ENCODE measurements at regions not wholly inside any gene's neighbourhood (a gene's known extent, or its start where the extent isn't known, plus 50 kb on each side); places are given as distances from the start of the nearest gene placed in this dataset.

- H3K4me3 ChIP-seq, result no peak overlapping the region
- no peaks in the 10 kb centered on the region for H3K4me1 ChIP-seq
- H3K9me3 ChIP-seq, result no peaks in the 10 kb centered on the region
- H3K36me3 ChIP-seq, result no peaks in the 10 kb centered on the region
- DNase-seq, result no peak
- no peaks in the 10 kb centered on the region for H3K27me3 ChIP-seq (ENCODE audit: low read depth)
- intact Hi-C loops (cut with DNase I), result no loop called here
- no peak for ATAC-seq
- no peak for TF ChIP-seq CTCF (IDR thresholded peaks at IDR 0.05)
- H3K27ac ChIP-seq, result no peak overlapping the region
Observed at GRCh38 chr5:37893434-37894134, 53.7 kb upstream of the GDNF start.

GRCh38 chr5:37892586-37892985 lies 52.7 kb upstream of the GDNF start:
- TF ChIP-seq CTCF (IDR thresholded peaks at IDR 0.05), result no peak
- no peaks in the 10 kb centered on the region for H3K9me3 ChIP-seq
- no peaks in the 10 kb centered on the region for H3K27me3 ChIP-seq (ENCODE audit: low read depth)
- no peaks in the 10 kb centered on the region for H3K36me3 ChIP-seq
- H3K27ac ChIP-seq, result no peak overlapping the region
- ATAC-seq, result no peak
- H3K4me1 ChIP-seq, result no peaks in the 10 kb centered on the region
- intact Hi-C loops (cut with DNase I), result no loop called here
- H3K4me3 ChIP-seq, result no peak overlapping the region
- no peak for DNase-seq

DNA sequence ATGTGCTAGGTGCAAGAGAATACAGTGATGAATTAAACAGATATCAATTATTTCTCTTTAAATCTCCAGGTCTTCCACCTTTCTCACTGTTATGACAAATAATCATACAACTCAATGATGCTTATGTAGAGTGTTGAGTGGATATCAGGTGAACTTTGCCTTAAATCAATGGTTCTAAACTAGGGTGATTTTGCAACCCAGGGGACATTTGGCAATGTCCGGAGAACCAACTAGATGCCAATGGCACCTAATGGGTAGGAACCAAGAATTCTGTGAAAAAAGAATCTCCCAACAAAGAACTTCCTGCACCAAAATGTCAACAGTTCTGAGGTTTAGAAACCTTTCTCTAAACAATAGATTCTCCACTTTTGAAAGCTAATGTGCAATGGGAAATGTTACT lies 52.0 kb upstream of the GDNF start:
- H3K4me1 ChIP-seq, result no peaks in the 10 kb centered on the region
- no peak for ATAC-seq
- no peak for TF ChIP-seq CTCF (IDR thresholded peaks at IDR 0.05)
- no peak overlapping the region for H3K27ac ChIP-seq
- H3K9me3 ChIP-seq, result no peaks in the 10 kb centered on the region
- no peak overlapping the region for H3K4me3 ChIP-seq
- no peak for DNase-seq
- no peaks in the 10 kb centered on the region for H3K27me3 ChIP-seq (ENCODE audit: low read depth)
- intact Hi-C loops (cut with DNase I), result no loop called here
- H3K36me3 ChIP-seq, result no peaks in the 10 kb centered on the region

- no peak for TF ChIP-seq CTCF (IDR thresholded peaks at IDR 0.05)
- ATAC-seq, result no peak
Observed at GRCh38 chr5:37889612-37890317, 49.9 kb upstream of the GDNF start.

More at GRCh38 chr5:37889612-37890317, 49.9 kb upstream of the GDNF start:
- H3K36me3 ChIP-seq, result no peaks in the 10 kb centered on the region
- no peak overlapping the region for H3K27ac ChIP-seq
- DNase-seq, result no peak
- intact Hi-C loops (cut with DNase I), result no loop called here
- no peak overlapping the region for H3K4me3 ChIP-seq
- no peaks in the 10 kb centered on the region for H3K4me1 ChIP-seq
- no peaks in the 10 kb centered on the region for H3K9me3 ChIP-seq
- H3K27me3 ChIP-seq (ENCODE audit: low read depth), result no peaks in the 10 kb centered on the region
